Esophagus mucosa (tissue), 1 donor: ENCODE measurements at regions not wholly inside any gene's neighbourhood (a gene's known extent, or its start where the extent isn't known, plus 50 kb on each side); places are given as distances from the start of the nearest gene placed in this dataset.
"Not testable (repeated sequence)": the region's sequence is repeated elsewhere in the genome, so short reads cannot be mapped to it uniquely, and the experiment has no call there.

ENCODE experiments used
- ATAC-seq: fragments of 200-7000 bp; cut with Tn5 transposase; one replicate; pipeline ENCODE4 v1.9.1; 2020
- donor health status: DM: yes; HTN: yes; CAD: no.

- not testable (repeated sequence) for ATAC-seq
Observed at GRCh38 chr21:9026729-9027416, 1494.5 kb upstream of the TPTE start.

- not testable (repeated sequence) for ATAC-seq
Observed at GRCh38 chr21:9027417-9027800, 1494.0 kb upstream of the TPTE start.

GRCh38 chr21:9028624-9029431 is 1492.6 kb upstream of the TPTE start:
- not testable (repeated sequence) for ATAC-seq

DNA sequence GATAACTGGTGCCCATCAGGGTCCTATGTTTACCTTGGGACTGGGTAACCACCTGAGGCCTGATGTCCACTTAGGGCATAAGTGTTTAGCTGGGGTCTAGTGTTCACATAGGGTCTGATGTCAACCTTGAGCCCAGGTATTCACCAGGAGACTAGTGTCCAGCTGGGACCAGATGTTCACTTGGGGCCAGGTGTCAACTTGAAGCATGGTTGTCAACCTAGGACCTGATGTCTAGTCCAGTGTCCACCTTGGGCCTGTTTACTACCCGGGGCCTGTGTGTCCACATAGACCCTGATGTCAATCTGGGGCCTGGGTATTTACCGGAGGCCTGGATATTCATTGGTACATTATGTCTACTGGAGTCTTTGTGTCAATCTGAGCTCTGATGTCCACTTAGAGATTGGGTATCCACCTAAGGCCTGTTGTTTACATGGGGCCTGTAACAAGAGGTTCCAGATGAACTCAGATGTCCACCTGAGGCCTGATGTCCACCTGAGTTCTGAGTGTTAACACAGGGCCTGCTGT is 1491.2 kb upstream of the TPTE start:
- not testable (repeated sequence) for ATAC-seq

DNA sequence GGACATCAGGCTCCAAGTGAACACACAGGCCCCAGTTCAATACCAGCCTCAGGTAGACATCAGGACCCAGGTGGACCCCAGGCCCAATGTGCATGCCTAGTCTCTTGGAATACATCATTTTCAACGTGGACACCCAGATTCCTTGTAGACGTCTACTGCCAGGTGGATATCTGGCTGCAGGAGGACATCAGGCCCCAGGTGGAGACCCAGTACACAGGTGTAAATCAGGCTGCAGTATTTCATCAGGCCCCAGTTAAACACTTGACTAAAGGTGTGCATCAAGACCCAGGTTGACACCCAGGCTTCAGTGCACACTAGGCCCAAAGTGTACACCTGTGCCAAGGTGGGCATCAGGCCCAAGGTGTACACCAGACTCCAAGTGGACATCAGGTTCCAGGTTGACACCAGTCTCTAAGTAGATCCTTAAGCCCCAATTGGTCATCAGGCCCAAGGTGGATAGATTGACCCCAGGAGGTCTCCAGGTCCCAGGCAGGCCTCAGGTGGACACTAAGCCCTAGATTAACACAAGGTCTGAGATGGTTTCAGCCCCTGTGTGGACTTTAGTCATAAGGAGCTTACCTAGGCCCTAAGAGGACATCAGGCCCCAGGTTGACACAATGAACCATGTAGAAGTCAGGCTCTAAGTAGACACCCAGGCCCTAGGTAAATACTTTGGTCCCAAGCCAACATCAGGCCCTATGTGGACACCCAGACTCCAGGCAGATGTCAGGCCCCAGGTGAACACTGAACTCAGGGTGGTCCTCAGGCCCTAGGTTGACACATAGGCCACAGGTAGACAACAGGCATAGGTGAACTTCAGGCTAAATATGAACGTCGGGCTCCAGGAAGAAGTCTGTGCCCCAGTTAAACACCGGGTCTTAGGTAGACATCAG is 1489.7 kb upstream of the TPTE start:
- not testable (repeated sequence) for ATAC-seq

- ATAC-seq = not testable (repeated sequence)
Observed at GRCh38 chr21:9032547-9032946, 1488.8 kb upstream of the TPTE start.

- not testable (repeated sequence) for ATAC-seq
Observed at GRCh38 chr21:9033295-9033694, 1488.1 kb upstream of the TPTE start.

- ATAC-seq = not testable (repeated sequence)
Observed at GRCh38 chr21:9034491-9035200, 1486.7 kb upstream of the TPTE start.

DNA sequence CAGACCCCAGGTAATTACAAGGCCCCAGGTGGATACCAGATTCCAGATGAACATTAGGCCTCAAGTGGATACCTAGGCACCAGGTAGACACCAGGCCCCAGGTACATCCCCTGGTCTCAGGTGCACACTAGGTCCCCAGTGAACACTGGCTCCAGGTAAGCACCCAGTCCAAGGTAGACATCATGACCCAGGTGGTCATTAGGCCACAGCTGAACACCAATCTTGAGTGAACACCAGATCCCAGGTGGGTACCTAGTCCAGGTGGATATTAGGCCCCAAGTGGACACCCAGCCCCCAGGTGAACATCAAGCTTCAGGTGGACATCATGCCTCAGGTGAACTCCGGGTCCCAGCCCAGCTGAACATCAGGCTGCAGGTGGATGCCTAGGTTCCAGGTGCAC is 1486.2 kb upstream of the TPTE start:
- not testable (repeated sequence) for ATAC-seq

DNA sequence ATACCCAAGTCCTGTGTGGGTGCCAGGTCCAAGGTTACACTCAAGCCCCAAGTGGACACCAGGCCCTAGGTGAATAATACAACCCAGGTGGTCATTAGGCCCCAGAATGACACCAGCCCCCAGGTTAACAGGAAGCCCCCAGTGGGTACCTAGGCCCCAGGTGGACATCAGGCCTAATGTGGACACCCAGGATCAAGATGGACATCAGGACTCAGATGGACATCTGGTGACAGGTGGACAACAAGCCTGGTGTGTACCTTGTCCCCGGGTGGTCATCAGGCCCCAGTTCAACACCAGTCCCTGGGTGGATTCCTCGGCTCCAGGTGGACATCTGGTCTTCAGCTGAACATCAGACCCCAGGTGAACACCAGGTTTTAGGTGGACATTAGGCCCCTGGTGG is 1485.4 kb upstream of the TPTE start:
- not testable (repeated sequence) for ATAC-seq

DNA sequence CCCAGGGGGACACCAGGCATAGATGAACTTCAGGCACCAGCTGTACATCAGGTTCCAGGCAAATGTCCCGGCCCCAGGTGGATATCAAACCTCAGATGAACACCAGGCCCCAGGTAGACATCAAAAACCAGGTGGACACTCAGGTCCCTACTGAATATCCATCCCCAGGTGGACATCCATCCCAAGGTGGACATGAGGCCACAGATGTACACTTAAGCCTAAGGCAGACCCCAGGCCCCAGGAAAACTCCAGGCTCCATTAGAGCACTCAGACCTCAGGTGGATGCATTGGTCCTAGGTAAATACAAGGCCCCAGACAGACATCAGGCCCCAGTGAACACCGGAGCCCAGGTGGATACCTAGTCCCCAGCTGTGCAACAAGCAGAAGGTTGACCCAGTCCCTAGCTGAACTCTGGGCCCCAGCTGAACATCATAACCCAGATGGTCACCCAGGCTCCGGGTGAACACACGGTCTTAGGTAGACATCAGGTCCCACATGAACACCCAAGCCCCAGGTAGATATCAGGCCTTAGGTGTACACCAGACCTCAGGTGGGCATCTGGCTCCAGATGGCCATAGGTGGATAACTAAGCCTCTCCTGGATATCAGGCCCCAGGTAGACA is 1484.3 kb upstream of the TPTE start:
- ATAC-seq = not testable (repeated sequence)

- ATAC-seq = not testable (repeated sequence)
Observed at GRCh38 chr21:9037588-9038544, 1483.5 kb upstream of the TPTE start.

GRCh38 chr21:9039520-9040365 is 1481.6 kb upstream of the TPTE start:
- peak; percentile 33 for ATAC-seq

- not testable (repeated sequence) for ATAC-seq
Observed at GRCh38 chr21:9040406-9040805, 1481.0 kb upstream of the TPTE start.

DNA sequence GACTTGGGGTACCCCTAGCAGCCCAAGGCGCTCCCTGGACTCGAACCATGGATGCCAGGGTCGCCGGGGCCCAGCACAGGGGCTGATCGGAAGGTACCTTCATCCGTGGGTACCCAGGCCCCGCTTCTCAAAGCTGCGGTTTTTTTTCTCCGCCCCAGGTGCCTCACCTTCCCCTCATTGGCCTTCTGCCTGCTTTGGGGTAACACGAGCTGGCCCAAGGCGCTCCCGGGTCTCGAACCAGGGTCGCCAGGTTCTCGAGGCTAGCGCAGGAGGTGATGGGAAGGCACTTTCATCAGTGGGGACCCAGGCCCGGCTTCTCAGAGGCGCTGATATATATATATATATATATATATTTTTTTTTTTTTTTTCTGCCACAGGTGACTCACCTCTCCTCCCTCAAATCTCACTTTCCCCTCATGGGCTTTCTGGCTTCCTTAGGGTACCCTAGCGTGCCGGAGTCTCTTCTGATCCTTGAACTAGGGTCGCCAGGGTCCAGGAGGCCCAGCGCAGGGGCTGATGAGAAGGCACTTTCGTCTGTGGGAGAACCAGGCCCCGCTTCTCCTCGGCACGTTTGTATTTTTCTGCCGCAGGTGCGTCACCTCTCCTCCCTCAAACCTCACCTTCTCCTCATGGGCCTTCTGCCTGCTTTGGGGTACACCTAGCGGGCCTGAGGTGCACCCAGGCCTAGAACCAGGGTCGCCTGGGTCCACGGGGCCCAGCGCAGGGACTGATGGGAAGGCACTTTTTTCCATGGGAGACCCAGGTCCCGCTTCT is 1480.0 kb upstream of the TPTE start:
- not testable (repeated sequence) for ATAC-seq

DNA sequence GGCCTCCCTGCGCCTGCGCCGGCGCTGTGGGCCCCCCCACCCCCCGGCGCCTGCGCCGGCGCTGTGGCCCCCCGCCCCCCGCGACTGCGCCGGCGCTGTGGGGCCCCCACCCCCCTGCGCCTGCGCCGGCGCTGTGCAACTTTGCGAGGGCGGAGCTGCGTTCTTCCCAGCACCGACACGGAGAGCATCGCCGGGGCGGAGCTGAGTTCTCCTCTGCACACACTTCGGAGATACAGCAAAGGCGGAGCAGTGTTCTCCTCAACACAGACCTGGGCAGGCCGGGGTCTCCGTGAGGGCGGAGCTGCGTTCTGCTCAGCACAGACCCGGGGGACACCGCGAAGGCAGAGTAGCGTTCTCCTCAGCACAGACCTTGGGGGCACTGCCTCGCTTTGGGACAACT is 1478.3 kb upstream of the TPTE start:
- not testable (repeated sequence) for ATAC-seq

- ATAC-seq = not testable (repeated sequence)
Observed at GRCh38 chr21:9046870-9047269, 1474.5 kb upstream of the TPTE start.

DNA sequence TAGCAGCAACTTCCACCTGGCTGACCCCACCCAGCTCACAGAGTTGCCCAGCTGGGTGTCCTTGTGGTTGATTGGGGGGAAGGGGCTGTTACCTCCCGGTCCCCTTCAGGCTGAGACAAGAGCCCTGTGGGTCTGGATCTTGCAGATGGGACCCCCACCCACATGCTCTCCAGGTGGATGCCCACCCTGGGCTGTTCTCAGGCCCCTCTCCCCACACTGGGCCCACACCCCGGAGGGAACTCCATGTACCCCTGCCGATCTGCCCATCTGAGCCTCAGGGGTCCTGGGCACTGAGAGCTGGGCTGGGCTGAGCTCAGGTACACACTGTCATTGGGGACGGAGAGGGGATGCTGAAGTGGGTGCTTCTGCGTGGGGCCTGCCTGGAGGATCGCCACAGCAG is 1453.9 kb upstream of the TPTE start:
- ATAC-seq = not testable (repeated sequence)
